ENCODE measurements at regions not wholly inside any gene's neighbourhood (a gene's known extent, or its start where the extent isn't known, plus 50 kb on each side); places are given as distances from the start of the nearest gene placed in this dataset.

GRCh38 chr6:169963581-169964297, 212.3 kb downstream of the ERMARD start:
- no peak for DNase-seq (ENCODE audit: low read depth, low spot score)
- Histone ChIP-seq H3K9me3 (ENCODE audit: control insufficient read depth, insufficient read depth, low read length) (peaks cover 83% of the 10 kb centered on the region), H3K27ac (ENCODE audit: low read depth, low read length) (no peak overlapping the region), H3K4me3 (ENCODE audit: low read depth, low read length) (no peak overlapping the region), H3K27me3 (ENCODE audit: control insufficient read depth, insufficient read depth, low read length) (no peaks in the 10 kb centered on the region)
- ChIA-PET POLR2A (no interaction called here), CTCF (interaction anchor here (0.5 kb wide), 1 partner anchor 1145 kb away, joined by 3 read pairs; no protein-coding TSS in a partner anchor)
- no peak for TF ChIP-seq CTCF (IDR thresholded peaks at IDR 0.05; ENCODE audit: low read depth, low read length)

GRCh38 chr6:169962604-169963469, 211.4 kb downstream of the ERMARD start:
- no peak for DNase-seq (ENCODE audit: low read depth, low spot score)
- H3K27ac ChIP-seq (ENCODE audit: low read depth, low read length) = no peak overlapping the region
- peaks cover 79% of the 10 kb centered on the region for H3K9me3 ChIP-seq (ENCODE audit: control insufficient read depth, insufficient read depth, low read length)

GRCh38 chr6:169961772-169962561, 210.5 kb downstream of the ERMARD start:
- Histone ChIP-seq H3K27me3 (ENCODE audit: control insufficient read depth, insufficient read depth, low read length) (no peaks in the 10 kb centered on the region), H3K27ac (ENCODE audit: low read depth, low read length) (no peak overlapping the region), H3K4me3 (ENCODE audit: low read depth, low read length) (no peak overlapping the region), H3K9me3 (ENCODE audit: control insufficient read depth, insufficient read depth, low read length) (peaks cover 82% of the 10 kb centered on the region)
- ChIA-PET CTCF (no interaction called here), POLR2A (no interaction called here)
- DNase-seq (ENCODE audit: low read depth, low spot score) = no peak
- no peak for TF ChIP-seq CTCF (IDR thresholded peaks at IDR 0.05; ENCODE audit: low read depth, low read length)

More at GRCh38 chr6:169962604-169963469, 211.4 kb downstream of the ERMARD start:
- Histone ChIP-seq H3K4me3 (ENCODE audit: low read depth, low read length) (no peak overlapping the region), H3K27me3 (ENCODE audit: control insufficient read depth, insufficient read depth, low read length) (no peaks in the 10 kb centered on the region)
- no peak for TF ChIP-seq CTCF (IDR thresholded peaks at IDR 0.05; ENCODE audit: low read depth, low read length)
- POLR2A ChIA-PET = no interaction called here
- CTCF ChIA-PET = no interaction called here

GRCh38 chr6:169960886-169961611, 209.6 kb downstream of the ERMARD start:
- Histone ChIP-seq H3K27me3 (ENCODE audit: control insufficient read depth, insufficient read depth, low read length) (no peaks in the 10 kb centered on the region), H3K4me3 (ENCODE audit: low read depth, low read length) (no peak overlapping the region), H3K9me3 (ENCODE audit: control insufficient read depth, insufficient read depth, low read length) (peaks cover 81% of the 10 kb centered on the region), H3K27ac (ENCODE audit: low read depth, low read length) (no peak overlapping the region)
- DNase-seq (ENCODE audit: low read depth, low spot score) = no peak
- POLR2A ChIA-PET = no interaction called here
- TF ChIP-seq CTCF (IDR thresholded peaks at IDR 0.05; ENCODE audit: low read depth, low read length) = no peak
- CTCF ChIA-PET = no interaction called here
